HEK293 (cell line): ENCODE measurements at regions not wholly inside any gene's neighbourhood (a gene's known extent, or its start where the extent isn't known, plus 50 kb on each side); places are given as distances from the start of the nearest gene placed in this dataset.

Source experiments
- CTCF ChIA-PET: fragments of 350-600 bp; formaldehyde crosslinking; extraction: SDS; loops from one replicate; lab custom pipeline; 2021; ENCODE audit warnings: antibody characterized with exemption; lab: Yijun Ruan, JAX
- POLR2A ChIA-PET: fragments of 300-600 bp; formaldehyde crosslinking; extraction: SDS; loops from one replicate; lab custom pipeline; 2020; ENCODE audit warnings: antibody characterized with exemption, inconsistent platforms; lab: Yijun Ruan, JAX
- H3K27ac ChIP-seq: fragments of 200-500 bp; sonication (Bioruptor generic); 2 replicates; pipeline ENCODE4 v1.5.1; 2014; ENCODE audit warnings: low read depth, low read length, control low read depth, inconsistent platforms; ENCODE audit errors: extremely low read depth
- H3K36me3 ChIP-seq, 2 experiments: fragments of 200-500 bp in 1 of 2; sonication (Bioruptor generic) in 1 of 2; 1 replicate in 1 of 2; 2 replicates in 1 of 2; pipeline ENCODE4 v1.5.1; 2014 to 2017; ENCODE audit warnings: inconsistent platforms in 2 of 2, low read length in 2 of 2; ENCODE audit not compliant: control insufficient read depth in 2 of 2, insufficient read depth in 1 of 2
- H3K4me1 ChIP-seq: fragments of 200-500 bp; sonication (Bioruptor generic); 2 replicates; pipeline ENCODE4 v1.5.1; 2014; ENCODE audit warnings: mild to moderate bottlenecking, low read length, inconsistent platforms; ENCODE audit not compliant: control insufficient read depth, insufficient read depth
- H3K4me3 ChIP-seq: 2 replicates; pipeline ENCODE4 v1.5.1; 2011; ENCODE audit warnings: low read depth, mild to moderate bottlenecking, control low read depth, low read length, moderate library complexity
- H3K9me3 ChIP-seq: fragments of 200-500 bp; sonication (Bioruptor generic); 2 replicates; pipeline ENCODE4 v1.5.1; 2014; ENCODE audit warnings: low read depth, low read length, inconsistent platforms; ENCODE audit not compliant: control insufficient read depth, insufficient read depth
- BCL11B ChIP-seq: fragments of 450-650 bp; formaldehyde crosslinking; IDR thresholded peaks from 2 replicates; pipeline ENCODE4 v1.5.1; 2016; ENCODE audit warnings: low read depth, missing biosample characterization, missing genetic modification characterization
- EGR2 ChIP-seq: fragments of 450-650 bp; formaldehyde crosslinking; IDR thresholded peaks from 2 replicates; pipeline ENCODE4 v1.5.1; 2016; ENCODE audit warnings: low read depth, missing biosample characterization, missing genetic modification characterization
- RBAK ChIP-seq: fragments of 450-650 bp; formaldehyde crosslinking; IDR thresholded peaks from 2 replicates; pipeline ENCODE4 v1.5.1; 2016; ENCODE audit warnings: missing biosample characterization, missing genetic modification characterization
- REPIN1 ChIP-seq: fragments of 450-650 bp; formaldehyde crosslinking; IDR thresholded peaks from 2 replicates; pipeline ENCODE4 v1.5.1; 2017; ENCODE audit warnings: missing biosample characterization, missing genetic modification characterization, low read depth
- TRIM28 ChIP-seq: IDR thresholded peaks from 2 replicates; pipeline ENCODE4 v1.6.1; 2011; ENCODE audit warnings: low read length, control low read depth, borderline replicate concordance
- ZBTB8A ChIP-seq: fragments of 450-650 bp; formaldehyde crosslinking; IDR thresholded peaks from 2 replicates; pipeline ENCODE4 v1.5.1; 2016; ENCODE audit warnings: missing biosample characterization, missing genetic modification characterization
- ZFP69B ChIP-seq: fragments of 450-650 bp; formaldehyde crosslinking; IDR thresholded peaks from 2 replicates; pipeline ENCODE4 v1.5.1; 2016; ENCODE audit warnings: missing biosample characterization, missing genetic modification characterization
- ZNF132 ChIP-seq: fragments of 450-650 bp; formaldehyde crosslinking; IDR thresholded peaks from 2 replicates; pipeline ENCODE4 v1.5.1; 2017; ENCODE audit warnings: missing biosample characterization, missing genetic modification characterization, borderline replicate concordance
- ZNF138 ChIP-seq: fragments of 450-650 bp; formaldehyde crosslinking; IDR thresholded peaks from 2 replicates; pipeline ENCODE4 v1.5.1; 2016; ENCODE audit warnings: missing biosample characterization, missing genetic modification characterization, borderline replicate concordance
- ZNF146 ChIP-seq: fragments of 450-650 bp; formaldehyde crosslinking; IDR thresholded peaks from 2 replicates; pipeline ENCODE4 v1.5.1; 2016; ENCODE audit warnings: missing biosample characterization, missing genetic modification characterization
- ZNF221 ChIP-seq: fragments of 450-650 bp; formaldehyde crosslinking; IDR thresholded peaks from 2 replicates; pipeline ENCODE4 v1.5.1; 2017; ENCODE audit warnings: missing biosample characterization, missing genetic modification characterization, borderline replicate concordance
- ZNF404 ChIP-seq: fragments of 450-650 bp; formaldehyde crosslinking; IDR thresholded peaks from 2 replicates; pipeline ENCODE4 v1.5.1; 2017; ENCODE audit warnings: missing biosample characterization, missing genetic modification characterization
- ZNF530 ChIP-seq: fragments of 450-650 bp; formaldehyde crosslinking; IDR thresholded peaks from 2 replicates; pipeline ENCODE4 v1.5.1; 2016; ENCODE audit warnings: low read depth, missing biosample characterization, missing genetic modification characterization
- ZNF585B ChIP-seq: fragments of 450-650 bp; formaldehyde crosslinking; IDR thresholded peaks from 2 replicates; pipeline ENCODE4 v1.5.1; 2016; ENCODE audit warnings: missing biosample characterization, missing genetic modification characterization
- ZNF660 ChIP-seq: fragments of 450-650 bp; IDR thresholded peaks from 2 replicates; pipeline ENCODE4 v1.5.1; 2018; ENCODE audit warnings: missing biosample characterization, mild to moderate bottlenecking, missing genetic modification characterization
- ZNF670 ChIP-seq: fragments of 450-650 bp; formaldehyde crosslinking; IDR thresholded peaks from 2 replicates; pipeline ENCODE4 v1.5.1; 2016; ENCODE audit warnings: missing biosample characterization, missing genetic modification characterization, low read depth
- ZNF777 ChIP-seq: fragments of 450-650 bp; formaldehyde crosslinking; IDR thresholded peaks from 2 replicates; pipeline ENCODE4 v1.5.1; 2017; ENCODE audit warnings: missing biosample characterization, missing genetic modification characterization, borderline replicate concordance
- ZSCAN23 ChIP-seq: fragments of 450-650 bp; formaldehyde crosslinking; IDR thresholded peaks from 2 replicates; pipeline ENCODE4 v1.5.1; 2016; ENCODE audit warnings: missing biosample characterization, missing genetic modification characterization
- TF ChIP-seq, protein P1 (sequence below): fragments of 450-650 bp; formaldehyde crosslinking; IDR thresholded peaks from 2 replicates; pipeline ENCODE4 v1.5.1; 2017; ENCODE audit warnings: missing biosample characterization, missing genetic modification characterization
- TF ChIP-seq, protein P2 (sequence below): fragments of 450-650 bp; formaldehyde crosslinking; IDR thresholded peaks from 2 replicates; pipeline ENCODE4 v1.5.1; 2017; ENCODE audit warnings: missing biosample characterization, missing genetic modification characterization
- TF ChIP-seq, protein P3 (sequence below): fragments of 450-650 bp; formaldehyde crosslinking; IDR thresholded peaks from 2 replicates; pipeline ENCODE4 v1.5.1; 2016; ENCODE audit warnings: missing biosample characterization, missing genetic modification characterization, borderline replicate concordance

DNA sequence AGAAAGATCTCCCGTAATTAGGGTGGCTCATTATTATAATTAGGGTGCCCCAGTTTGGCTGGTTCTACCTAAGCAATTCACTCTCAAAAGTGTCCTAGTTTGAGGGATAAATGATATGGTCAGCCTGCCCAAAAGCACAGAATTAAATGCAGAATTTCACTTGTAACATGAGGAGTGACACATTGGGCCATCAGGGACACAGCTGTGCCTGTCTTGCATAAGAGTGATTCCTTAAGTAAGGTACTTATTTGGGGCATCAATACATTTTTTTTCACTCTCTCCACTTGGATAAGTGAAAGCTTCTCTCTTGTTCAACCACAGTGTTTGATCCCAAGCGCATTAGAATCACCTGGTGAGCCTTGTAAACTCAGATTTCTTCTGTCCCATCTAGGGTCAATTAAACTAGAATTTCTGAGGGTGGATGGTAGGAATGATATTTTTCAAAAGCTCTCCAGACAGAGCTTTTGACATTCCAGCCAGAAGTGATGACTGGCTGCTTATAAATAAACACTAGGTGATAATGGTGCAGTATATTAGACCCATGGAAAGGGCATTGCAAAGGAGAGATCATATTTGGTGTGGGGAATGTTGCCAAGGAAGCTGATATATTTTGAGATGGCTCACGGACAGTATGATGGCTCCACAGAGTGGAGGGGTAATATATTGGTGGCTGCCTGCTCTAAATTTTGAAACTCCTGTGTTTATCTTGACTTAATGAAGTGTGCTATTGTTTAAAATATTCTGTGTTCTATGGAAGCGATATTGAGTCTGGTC, 458.1 kb upstream of the RASGRP1 start (continued):
- TF ChIP-seq ZNF404 (tag by site-specific recombination) = no peak
- TF ChIP-seq ZNF777 = no peak
- no peak for TF ChIP-seq ZBTB8A

DNA sequence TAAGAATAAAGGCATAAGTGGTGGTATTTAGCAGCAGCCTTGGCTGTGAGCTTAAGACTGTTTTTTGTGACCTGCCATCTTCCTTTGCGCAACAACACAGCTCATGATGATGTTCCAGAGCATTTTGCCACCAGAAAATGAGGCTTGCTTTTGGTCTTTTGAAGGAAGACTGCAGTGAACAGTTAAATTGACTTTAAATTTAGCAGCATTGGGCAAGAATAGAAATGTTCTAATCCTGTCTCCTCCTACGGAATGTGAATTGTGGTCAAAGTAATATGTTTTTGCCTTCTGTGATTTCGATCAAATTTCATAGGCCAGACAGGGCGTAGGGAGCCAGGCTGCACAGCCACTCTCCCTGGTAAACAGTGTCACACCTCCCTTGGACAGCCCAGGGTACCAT, 460.7 kb upstream of the RASGRP1 start:
- no peaks in the 10 kb centered on the region for H3K4me1 ChIP-seq
- no peak overlapping the region for H3K27ac ChIP-seq
- TF ChIP-seq, protein P1, sequence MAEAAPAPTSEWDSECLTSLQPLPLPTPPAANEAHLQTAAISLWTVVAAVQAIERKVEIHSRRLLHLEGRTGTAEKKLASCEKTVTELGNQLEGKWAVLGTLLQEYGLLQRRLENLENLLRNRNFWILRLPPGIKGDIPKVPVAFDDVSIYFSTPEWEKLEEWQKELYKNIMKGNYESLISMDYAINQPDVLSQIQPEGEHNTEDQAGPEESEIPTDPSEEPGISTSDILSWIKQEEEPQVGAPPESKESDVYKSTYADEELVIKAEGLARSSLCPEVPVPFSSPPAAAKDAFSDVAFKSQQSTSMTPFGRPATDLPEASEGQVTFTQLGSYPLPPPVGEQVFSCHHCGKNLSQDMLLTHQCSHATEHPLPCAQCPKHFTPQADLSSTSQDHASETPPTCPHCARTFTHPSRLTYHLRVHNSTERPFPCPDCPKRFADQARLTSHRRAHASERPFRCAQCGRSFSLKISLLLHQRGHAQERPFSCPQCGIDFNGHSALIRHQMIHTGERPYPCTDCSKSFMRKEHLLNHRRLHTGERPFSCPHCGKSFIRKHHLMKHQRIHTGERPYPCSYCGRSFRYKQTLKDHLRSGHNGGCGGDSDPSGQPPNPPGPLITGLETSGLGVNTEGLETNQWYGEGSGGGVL (tag by site-specific recombination) = no peak
- TF ChIP-seq RBAK (tag by site-specific recombination) = no peak
- TF ChIP-seq ZFP69B (tag by site-specific recombination) = no peak
- TF ChIP-seq ZNF146 (tag by site-specific recombination) = no peak
- TF ChIP-seq ZNF660 (tag by site-specific recombination) = no peak
- TF ChIP-seq EGR2 (tag by site-specific recombination) = no peak
- TF ChIP-seq ZNF530 (tag by site-specific recombination) = no peak
- no peak for TF ChIP-seq ZNF585B (tag by site-specific recombination)
- TF ChIP-seq, protein P2, sequence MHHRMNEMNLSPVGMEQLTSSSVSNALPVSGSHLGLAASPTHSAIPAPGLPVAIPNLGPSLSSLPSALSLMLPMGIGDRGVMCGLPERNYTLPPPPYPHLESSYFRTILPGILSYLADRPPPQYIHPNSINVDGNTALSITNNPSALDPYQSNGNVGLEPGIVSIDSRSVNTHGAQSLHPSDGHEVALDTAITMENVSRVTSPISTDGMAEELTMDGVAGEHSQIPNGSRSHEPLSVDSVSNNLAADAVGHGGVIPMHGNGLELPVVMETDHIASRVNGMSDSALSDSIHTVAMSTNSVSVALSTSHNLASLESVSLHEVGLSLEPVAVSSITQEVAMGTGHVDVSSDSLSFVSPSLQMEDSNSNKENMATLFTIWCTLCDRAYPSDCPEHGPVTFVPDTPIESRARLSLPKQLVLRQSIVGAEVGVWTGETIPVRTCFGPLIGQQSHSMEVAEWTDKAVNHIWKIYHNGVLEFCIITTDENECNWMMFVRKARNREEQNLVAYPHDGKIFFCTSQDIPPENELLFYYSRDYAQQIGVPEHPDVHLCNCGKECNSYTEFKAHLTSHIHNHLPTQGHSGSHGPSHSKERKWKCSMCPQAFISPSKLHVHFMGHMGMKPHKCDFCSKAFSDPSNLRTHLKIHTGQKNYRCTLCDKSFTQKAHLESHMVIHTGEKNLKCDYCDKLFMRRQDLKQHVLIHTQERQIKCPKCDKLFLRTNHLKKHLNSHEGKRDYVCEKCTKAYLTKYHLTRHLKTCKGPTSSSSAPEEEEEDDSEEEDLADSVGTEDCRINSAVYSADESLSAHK (tag by site-specific recombination) = no peak
- no peak for TF ChIP-seq REPIN1 (tag by site-specific recombination)
- no peak for TF ChIP-seq BCL11B (tag by site-specific recombination)
- TF ChIP-seq, protein P3, sequence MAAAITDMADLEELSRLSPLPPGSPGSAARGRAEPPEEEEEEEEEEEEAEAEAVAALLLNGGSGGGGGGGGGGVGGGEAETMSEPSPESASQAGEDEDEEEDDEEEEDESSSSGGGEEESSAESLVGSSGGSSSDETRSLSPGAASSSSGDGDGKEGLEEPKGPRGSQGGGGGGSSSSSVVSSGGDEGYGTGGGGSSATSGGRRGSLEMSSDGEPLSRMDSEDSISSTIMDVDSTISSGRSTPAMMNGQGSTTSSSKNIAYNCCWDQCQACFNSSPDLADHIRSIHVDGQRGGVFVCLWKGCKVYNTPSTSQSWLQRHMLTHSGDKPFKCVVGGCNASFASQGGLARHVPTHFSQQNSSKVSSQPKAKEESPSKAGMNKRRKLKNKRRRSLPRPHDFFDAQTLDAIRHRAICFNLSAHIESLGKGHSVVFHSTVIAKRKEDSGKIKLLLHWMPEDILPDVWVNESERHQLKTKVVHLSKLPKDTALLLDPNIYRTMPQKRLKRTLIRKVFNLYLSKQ (tag by site-specific recombination) = no peak
- TF ChIP-seq ZNF221 (tag by site-specific recombination) = no peak
- TF ChIP-seq TRIM28 = no peak
- TF ChIP-seq ZNF670 (tag by site-specific recombination) = no peak
- TF ChIP-seq ZNF132 = no peak
- TF ChIP-seq ZNF138 (tag by site-specific recombination) = no peak
- TF ChIP-seq ZBTB8A = no peak
- no peak for TF ChIP-seq ZSCAN23 (tag by site-specific recombination)
- no peak overlapping the region for H3K4me3 ChIP-seq
- CTCF ChIA-PET = no interaction called here
- no peaks in the 10 kb centered on the region for H3K9me3 ChIP-seq
- POLR2A ChIA-PET = no interaction called here
- H3K36me3 ChIP-seq = no peaks in the 10 kb centered on the region
